GM23338 (cell line): ENCODE measurements at regions not wholly inside any gene's neighbourhood (a gene's known extent, or its start where the extent isn't known, plus 50 kb on each side); places are given as distances from the start of the nearest gene placed in this dataset.

Experiments used
- ATAC-seq: fragments of 200-7000 bp; cut with Tn5 transposase; 3 replicates; pipeline ENCODE4 v1.9.1; 2020
- DNase-seq: peaks from one replicate; pipeline ENCODE4 v3.0.0-alpha.2; 2015; ENCODE audit warnings: low spot score
- H2AFZ ChIP-seq: fragments of 200-600 bp; sonication (generic); 2 replicates; pipeline ENCODE4 v1.8.0; 2016; ENCODE audit warnings: antibody characterized with exemption, mild to moderate bottlenecking, moderate library complexity
- H3F3A ChIP-seq: fragments of 200-600 bp; sonication (generic); replicated peaks from 2 replicates; pipeline ENCODE4 v1.8.0; 2017; ENCODE audit warnings: antibody characterized with exemption, mixed run types, low read depth
- H3K27ac ChIP-seq: fragments of 200-600 bp; sonication (generic); 2 replicates; pipeline ENCODE4 v1.6.1; 2016; ENCODE audit warnings: low read depth
- H3K27me3 ChIP-seq: fragments of 200-600 bp; sonication (generic); 2 replicates; pipeline ENCODE4 v1.8.0; 2016; ENCODE audit warnings: mild to moderate bottlenecking, mixed run types, moderate library complexity; ENCODE audit not compliant: insufficient read depth
- H3K36me3 ChIP-seq: fragments of 200-600 bp; sonication (generic); 2 replicates; pipeline ENCODE4 v1.8.0; 2016; ENCODE audit warnings: mild to moderate bottlenecking; ENCODE audit not compliant: insufficient read depth
- H3K4me1 ChIP-seq: fragments of 200-600 bp; sonication (generic); 2 replicates; pipeline ENCODE4 v1.8.0; 2016; ENCODE audit warnings: mild to moderate bottlenecking, moderate library complexity; ENCODE audit not compliant: insufficient read depth
- H3K4me2 ChIP-seq: fragments of 200-600 bp; sonication (generic); 2 replicates; pipeline ENCODE4 v1.7.1; 2017; ENCODE audit warnings: mixed run types
- H3K4me3 ChIP-seq: fragments of 200-600 bp; sonication (generic); 2 replicates; pipeline ENCODE4 v1.6.1; 2016; ENCODE audit warnings: mixed run types
- H3K79me2 ChIP-seq: fragments of 200-600 bp; sonication (generic); replicated peaks from 2 replicates; pipeline ENCODE4 v1.8.0; 2017; ENCODE audit warnings: mild to moderate bottlenecking; ENCODE audit not compliant: insufficient read depth
- H3K9me2 ChIP-seq: fragments of 200-600 bp; sonication (generic); 2 replicates; pipeline ENCODE4 v1.8.0; 2017; ENCODE audit not compliant: insufficient read depth
- H4K20me1 ChIP-seq: fragments of 200-600 bp; sonication (generic); replicated peaks from 2 replicates; pipeline ENCODE4 v1.8.0; 2017; ENCODE audit warnings: mild to moderate bottlenecking; ENCODE audit not compliant: insufficient read depth
- H3K27ac Mint-ChIP-seq: 2 replicates; pipeline ENCODE4 v1.8.0; 2020; ENCODE audit warnings: inconsistent platforms, mild to moderate bottlenecking, moderate library complexity, mixed read lengths
- H3K27me3 Mint-ChIP-seq: 3 replicates; pipeline ENCODE4 v1.8.0; 2022; ENCODE audit warnings: low read depth, mild to moderate bottlenecking, moderate library complexity, mixed read lengths, inconsistent platforms; ENCODE audit not compliant: insufficient read depth, poor library complexity
- H3K36me3 Mint-ChIP-seq: 3 replicates; pipeline ENCODE4 v1.8.0; 2021; ENCODE audit warnings: low read depth, mild to moderate bottlenecking, inconsistent platforms, moderate library complexity, mixed read lengths
- H3K4me1 Mint-ChIP-seq: 3 replicates; pipeline ENCODE4 v1.8.0; 2020; ENCODE audit warnings: mild to moderate bottlenecking, inconsistent platforms, mixed read lengths
- H3K4me3 Mint-ChIP-seq: 3 replicates; pipeline ENCODE4 v1.8.0; 2021; ENCODE audit warnings: moderate library complexity, mild to moderate bottlenecking, inconsistent platforms, mixed read lengths
- H3K9me3 Mint-ChIP-seq: 3 replicates; pipeline ENCODE4 v1.8.0; 2020; ENCODE audit warnings: moderate library complexity, mild to moderate bottlenecking, inconsistent platforms, mixed read lengths
- EZH2 ChIP-seq: fragments of 200-600 bp; sonication (generic); IDR thresholded peaks from one replicate; pipeline ENCODE4 v1.8.0; 2017; ENCODE audit warnings: antibody characterized with exemption, mild to moderate bottlenecking, low read depth; ENCODE audit not compliant: unreplicated experiment
- EZH2phosphoT487 ChIP-seq: fragments of 200-600 bp; sonication (generic); IDR thresholded peaks from one replicate; pipeline ENCODE4 v1.8.1; 2018; ENCODE audit warnings: antibody characterized with exemption; ENCODE audit not compliant: unreplicated experiment
- NANOG ChIP-seq: IDR thresholded peaks from 2 replicates; pipeline ENCODE4 v1.6.1; 2016; ENCODE audit warnings: antibody characterized with exemption, borderline replicate concordance
- POLR2AphosphoS5 ChIP-seq: IDR thresholded peaks from 2 replicates; pipeline ENCODE4 v1.6.1; 2016; ENCODE audit warnings: antibody characterized with exemption, low read depth
- STAT1 ChIP-seq: IDR thresholded peaks from one replicate; pipeline ENCODE4 v1.6.1; 2016; ENCODE audit warnings: antibody characterized with exemption; ENCODE audit not compliant: unreplicated experiment
- ZNF114 ChIP-seq: fragments of 250-450 bp; sonication (Bioruptor Pico); IDR thresholded peaks from 2 replicates; pipeline ENCODE4 v1.5.0; 2020; ENCODE audit warnings: mild to moderate bottlenecking, moderate library complexity
- TF ChIP-seq, protein P1 (sequence below): fragments of 250-450 bp; sonication (Bioruptor Pico); IDR thresholded peaks from 2 replicates; pipeline ENCODE4 v1.5.0; 2020; ENCODE audit warnings: mild to moderate bottlenecking, moderate library complexity
- TF ChIP-seq, protein P2 (sequence below), 2 experiments: fragments of 200-600 bp in 1 of 2; sonication (generic) in 1 of 2; conservative IDR thresholded peaks; 2 replicates each; pipeline versions ENCODE4 v1.5.1 to v1.6.1; 2016 to 2017; ENCODE audit warnings: antibody characterized with exemption in 2 of 2, low read depth in 2 of 2, mild to moderate bottlenecking in 2 of 2, moderate library complexity in 1 of 2

DNA sequence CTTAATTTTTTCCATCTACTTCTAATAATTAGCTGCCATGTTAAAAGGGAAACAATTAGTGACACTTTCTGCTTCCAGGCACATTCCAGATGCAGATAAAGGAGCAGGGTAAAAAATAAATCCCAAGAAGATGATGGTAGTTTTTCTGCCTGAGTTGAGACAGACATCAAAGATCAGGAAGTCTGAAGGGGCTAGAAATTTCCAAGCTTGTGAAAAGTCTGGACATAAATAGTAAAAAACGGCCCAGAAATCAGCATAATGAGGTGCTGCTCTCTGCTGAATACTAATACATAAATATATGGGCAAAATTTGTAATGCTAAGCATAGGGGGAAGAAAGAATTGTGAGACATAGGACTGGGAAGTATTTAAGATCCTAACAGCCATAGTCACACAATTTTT is 460.0 kb upstream of the RGS18 start (continued):
- no peak for TF ChIP-seq EZH2phosphoT487
- TF ChIP-seq, protein P1, sequence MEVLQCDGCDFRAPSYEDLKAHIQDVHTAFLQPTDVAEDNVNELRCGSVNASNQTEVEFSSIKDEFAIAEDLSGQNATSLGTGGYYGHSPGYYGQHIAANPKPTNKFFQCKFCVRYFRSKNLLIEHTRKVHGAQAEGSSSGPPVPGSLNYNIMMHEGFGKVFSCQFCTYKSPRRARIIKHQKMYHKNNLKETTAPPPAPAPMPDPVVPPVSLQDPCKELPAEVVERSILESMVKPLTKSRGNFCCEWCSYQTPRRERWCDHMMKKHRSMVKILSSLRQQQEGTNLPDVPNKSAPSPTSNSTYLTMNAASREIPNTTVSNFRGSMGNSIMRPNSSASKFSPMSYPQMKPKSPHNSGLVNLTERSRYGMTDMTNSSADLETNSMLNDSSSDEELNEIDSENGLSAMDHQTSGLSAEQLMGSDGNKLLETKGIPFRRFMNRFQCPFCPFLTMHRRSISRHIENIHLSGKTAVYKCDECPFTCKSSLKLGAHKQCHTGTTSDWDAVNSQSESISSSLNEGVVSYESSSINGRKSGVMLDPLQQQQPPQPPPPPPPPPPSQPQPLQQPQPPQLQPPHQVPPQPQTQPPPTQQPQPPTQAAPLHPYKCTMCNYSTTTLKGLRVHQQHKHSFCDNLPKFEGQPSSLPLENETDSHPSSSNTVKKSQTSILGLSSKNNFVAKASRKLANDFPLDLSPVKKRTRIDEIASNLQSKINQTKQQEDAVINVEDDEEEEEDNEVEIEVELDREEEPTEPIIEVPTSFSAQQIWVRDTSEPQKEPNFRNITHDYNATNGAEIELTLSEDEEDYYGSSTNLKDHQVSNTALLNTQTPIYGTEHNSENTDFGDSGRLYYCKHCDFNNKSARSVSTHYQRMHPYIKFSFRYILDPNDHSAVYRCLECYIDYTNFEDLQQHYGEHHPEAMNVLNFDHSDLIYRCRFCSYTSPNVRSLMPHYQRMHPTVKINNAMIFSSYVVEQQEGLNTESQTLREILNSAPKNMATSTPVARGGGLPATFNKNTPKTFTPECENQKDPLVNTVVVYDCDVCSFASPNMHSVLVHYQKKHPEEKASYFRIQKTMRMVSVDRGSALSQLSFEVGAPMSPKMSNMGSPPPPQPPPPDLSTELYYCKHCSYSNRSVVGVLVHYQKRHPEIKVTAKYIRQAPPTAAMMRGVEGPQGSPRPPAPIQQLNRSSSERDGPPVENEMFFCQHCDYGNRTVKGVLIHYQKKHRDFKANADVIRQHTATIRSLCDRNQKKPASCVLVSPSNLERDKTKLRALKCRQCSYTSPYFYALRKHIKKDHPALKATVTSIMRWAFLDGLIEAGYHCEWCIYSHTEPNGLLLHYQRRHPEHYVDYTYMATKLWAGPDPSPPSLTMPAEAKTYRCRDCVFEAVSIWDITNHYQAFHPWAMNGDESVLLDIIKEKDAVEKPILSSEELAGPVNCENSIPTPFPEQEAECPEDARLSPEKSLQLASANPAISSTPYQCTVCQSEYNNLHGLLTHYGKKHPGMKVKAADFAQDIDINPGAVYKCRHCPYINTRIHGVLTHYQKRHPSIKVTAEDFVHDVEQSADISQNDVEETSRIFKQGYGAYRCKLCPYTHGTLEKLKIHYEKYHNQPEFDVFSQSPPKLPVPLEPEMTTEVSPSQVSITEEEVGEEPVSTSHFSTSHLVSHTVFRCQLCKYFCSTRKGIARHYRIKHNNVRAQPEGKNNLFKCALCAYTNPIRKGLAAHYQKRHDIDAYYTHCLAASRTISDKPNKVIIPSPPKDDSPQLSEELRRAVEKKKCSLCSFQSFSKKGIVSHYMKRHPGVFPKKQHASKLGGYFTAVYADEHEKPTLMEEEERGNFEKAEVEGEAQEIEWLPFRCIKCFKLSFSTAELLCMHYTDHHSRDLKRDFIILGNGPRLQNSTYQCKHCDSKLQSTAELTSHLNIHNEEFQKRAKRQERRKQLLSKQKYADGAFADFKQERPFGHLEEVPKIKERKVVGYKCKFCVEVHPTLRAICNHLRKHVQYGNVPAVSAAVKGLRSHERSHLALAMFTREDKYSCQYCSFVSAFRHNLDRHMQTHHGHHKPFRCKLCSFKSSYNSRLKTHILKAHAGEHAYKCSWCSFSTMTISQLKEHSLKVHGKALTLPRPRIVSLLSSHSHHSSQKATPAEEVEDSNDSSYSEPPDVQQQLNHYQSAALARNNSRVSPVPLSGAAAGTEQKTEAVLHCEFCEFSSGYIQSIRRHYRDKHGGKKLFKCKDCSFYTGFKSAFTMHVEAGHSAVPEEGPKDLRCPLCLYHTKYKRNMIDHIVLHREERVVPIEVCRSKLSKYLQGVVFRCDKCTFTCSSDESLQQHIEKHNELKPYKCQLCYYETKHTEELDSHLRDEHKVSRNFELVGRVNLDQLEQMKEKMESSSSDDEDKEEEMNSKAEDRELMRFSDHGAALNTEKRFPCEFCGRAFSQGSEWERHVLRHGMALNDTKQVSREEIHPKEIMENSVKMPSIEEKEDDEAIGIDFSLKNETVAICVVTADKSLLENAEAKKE = no peak
- TF ChIP-seq NANOG = no peak
- TF ChIP-seq STAT1 = no peak

DNA sequence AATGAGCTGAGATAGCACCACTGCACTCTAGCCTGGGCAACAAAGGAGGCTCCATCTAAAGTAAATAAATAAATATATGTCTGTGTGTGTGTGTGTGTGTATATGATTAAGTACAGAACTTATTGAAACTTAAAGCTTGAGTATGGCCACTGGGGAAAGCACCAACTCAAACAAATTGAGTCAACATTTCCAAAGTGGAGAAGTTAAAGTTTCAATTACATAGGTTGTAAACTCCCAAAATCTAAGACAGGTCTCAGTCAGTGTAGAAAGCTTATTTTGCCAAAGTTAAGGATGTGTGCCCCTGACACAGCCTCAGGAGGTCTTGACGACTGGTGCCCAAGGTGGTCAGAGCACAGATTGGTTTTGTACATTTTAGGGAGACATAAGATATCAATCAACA is 458.9 kb upstream of the RGS18 start:
- ATAC-seq = no peak
- no peaks in the 10 kb centered on the region for H3K79me2 ChIP-seq
- Mint-ChIP-seq H3K4me1 (no peaks in the 10 kb centered on the region), H3K27ac (no peak overlapping the region), H3K4me3 (no peak overlapping the region), H3K27me3 (peaks cover under 1% of the 10 kb centered on the region), H3K9me3 (peaks cover 7% of the 10 kb centered on the region; the same call in 1 of the 3 replicates), H3K36me3 (0 out of 3 replicates have a peak, but pooled peaks cover under 1% of the 10 kb centered on the region)
- H3K4me2 ChIP-seq = no peak overlapping the region
- no peaks in the 10 kb centered on the region for H3K27me3 ChIP-seq
- 0 out of 2 replicates have a peak, but pooled peaks cover 2% of the 10 kb centered on the region for H3K9me2 ChIP-seq
- H2AFZ ChIP-seq = no peak overlapping the region
- H3K4me1 ChIP-seq = no peaks in the 10 kb centered on the region
- no peak overlapping the region for H3K4me3 ChIP-seq
- H3K27ac ChIP-seq = no peak overlapping the region
- DNase-seq = no peak
- no peaks in the 10 kb centered on the region for H4K20me1 ChIP-seq
- no peaks in the 10 kb centered on the region for H3F3A ChIP-seq
- no peaks in the 10 kb centered on the region for H3K36me3 ChIP-seq
- TF ChIP-seq EZH2phosphoT487 (no peak), STAT1 (no peak), ZNF114 (no peak), EZH2 (no peak), POLR2AphosphoS5 (no peak), NANOG (no peak)
- TF ChIP-seq, protein P2, sequence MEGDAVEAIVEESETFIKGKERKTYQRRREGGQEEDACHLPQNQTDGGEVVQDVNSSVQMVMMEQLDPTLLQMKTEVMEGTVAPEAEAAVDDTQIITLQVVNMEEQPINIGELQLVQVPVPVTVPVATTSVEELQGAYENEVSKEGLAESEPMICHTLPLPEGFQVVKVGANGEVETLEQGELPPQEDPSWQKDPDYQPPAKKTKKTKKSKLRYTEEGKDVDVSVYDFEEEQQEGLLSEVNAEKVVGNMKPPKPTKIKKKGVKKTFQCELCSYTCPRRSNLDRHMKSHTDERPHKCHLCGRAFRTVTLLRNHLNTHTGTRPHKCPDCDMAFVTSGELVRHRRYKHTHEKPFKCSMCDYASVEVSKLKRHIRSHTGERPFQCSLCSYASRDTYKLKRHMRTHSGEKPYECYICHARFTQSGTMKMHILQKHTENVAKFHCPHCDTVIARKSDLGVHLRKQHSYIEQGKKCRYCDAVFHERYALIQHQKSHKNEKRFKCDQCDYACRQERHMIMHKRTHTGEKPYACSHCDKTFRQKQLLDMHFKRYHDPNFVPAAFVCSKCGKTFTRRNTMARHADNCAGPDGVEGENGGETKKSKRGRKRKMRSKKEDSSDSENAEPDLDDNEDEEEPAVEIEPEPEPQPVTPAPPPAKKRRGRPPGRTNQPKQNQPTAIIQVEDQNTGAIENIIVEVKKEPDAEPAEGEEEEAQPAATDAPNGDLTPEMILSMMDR (conservative IDR thresholded peaks at IDR 0.05; ENCODE audit: low read depth in 2 of 2) = no peak
- TF ChIP-seq, protein P1 = no peak
